HCT116 (cell line): ENCODE measurements at regions not wholly inside any gene's neighbourhood (a gene's known extent, or its start where the extent isn't known, plus 50 kb on each side); places are given as distances from the start of the nearest gene placed in this dataset.

Source experiments
- ATF3 ChIP-seq: IDR thresholded peaks from 2 replicates; pipeline ENCODE4 v1.6.1; 2012
- ELF1 ChIP-seq: IDR thresholded peaks from 2 replicates; pipeline ENCODE4 v1.6.1; 2012; ENCODE audit warnings: low read depth, borderline replicate concordance
- EZH2phosphoT487 ChIP-seq: fragments of 200-600 bp; IDR thresholded peaks from 2 replicates; pipeline ENCODE4 v1.6.1; 2018; ENCODE audit warnings: antibody characterized with exemption, borderline replicate concordance
- RAD21 ChIP-seq: IDR thresholded peaks from 2 replicates; pipeline ENCODE4 v1.6.1; 2012; ENCODE audit warnings: low read depth, mild to moderate bottlenecking
- REST ChIP-seq: IDR thresholded peaks from 2 replicates; pipeline ENCODE4 v1.6.1; 2012; ENCODE audit warnings: low read depth
- SP1 ChIP-seq: IDR thresholded peaks from 2 replicates; pipeline ENCODE4 v1.6.1; 2012; ENCODE audit warnings: low read depth
- YY1 ChIP-seq: IDR thresholded peaks from 2 replicates; pipeline ENCODE4 v1.6.1; 2011; ENCODE audit warnings: low read length, low read depth, moderate library complexity, mild to moderate bottlenecking; ENCODE audit not compliant: insufficient replicate concordance; ENCODE audit errors: extremely low read depth

- TF ChIP-seq REST (no peak), RAD21 (no peak), ATF3 (no peak), EZH2phosphoT487 (no peak), ELF1 (no peak), SP1 (no peak), YY1 (no peak)
Measured at GRCh38 chr5:25823330-25823873, 1178.6 kb upstream of the CDH10 start (continued).
